DMS153 treated with DMSO at 0.1 percent for 48 hours (cell line): ENCODE measurements at regions not wholly inside any gene's neighbourhood (a gene's known extent, or its start where the extent isn't known, plus 50 kb on each side); places are given as distances from the start of the nearest gene placed in this dataset.
"Not testable (repeated sequence)": the region's sequence is repeated elsewhere in the genome, so short reads cannot be mapped to it uniquely, and the experiment has no call there.

Experiments used
- DNase-seq: peaks from one replicate; lab custom pipeline; 2025; ENCODE audit not compliant: unreplicated experiment; lab: John Stamatoyannopoulos, UW

DNA sequence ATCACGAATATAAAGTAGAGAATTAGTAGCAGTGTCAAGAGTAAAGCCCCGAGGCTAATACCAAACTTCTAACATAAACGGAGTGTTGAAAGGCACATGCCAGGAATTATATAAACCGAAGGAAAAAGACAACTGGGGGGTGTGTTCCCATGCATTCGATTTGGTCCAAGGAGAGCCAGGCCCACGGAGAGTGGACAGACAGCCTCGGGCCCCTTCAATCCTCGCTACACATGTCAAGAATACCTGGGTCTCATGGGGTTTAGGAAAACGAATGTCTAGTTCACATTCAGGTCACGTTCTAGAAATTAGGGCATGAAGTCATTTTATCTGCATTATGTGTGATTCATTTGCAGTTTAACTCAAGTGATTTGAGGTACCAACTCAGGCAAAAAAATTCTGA, 343.7 kb downstream of the BCL2L11 start:
- DNase-seq, result not testable (repeated sequence)

DNA sequence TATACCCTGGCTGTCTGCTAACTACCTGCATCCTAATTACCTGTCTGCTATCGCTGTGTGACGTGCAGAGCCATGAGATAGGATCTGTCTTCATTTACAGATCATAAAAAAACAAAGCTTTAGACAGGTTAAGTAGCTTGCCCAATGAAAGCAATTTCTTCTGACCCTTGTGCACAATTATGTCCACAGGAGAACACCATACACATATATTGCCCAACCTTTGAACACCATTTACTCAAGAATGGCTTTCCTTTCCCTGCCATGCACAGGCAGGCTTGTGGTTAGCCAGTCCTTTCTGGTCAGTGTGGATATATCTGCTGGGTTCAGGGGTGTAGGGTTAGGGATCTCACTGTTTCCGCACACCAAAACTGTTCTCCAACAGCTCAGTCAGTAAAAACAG, 344.8 kb downstream of the BCL2L11 start:
- DNase-seq, result not testable (repeated sequence)

DNA sequence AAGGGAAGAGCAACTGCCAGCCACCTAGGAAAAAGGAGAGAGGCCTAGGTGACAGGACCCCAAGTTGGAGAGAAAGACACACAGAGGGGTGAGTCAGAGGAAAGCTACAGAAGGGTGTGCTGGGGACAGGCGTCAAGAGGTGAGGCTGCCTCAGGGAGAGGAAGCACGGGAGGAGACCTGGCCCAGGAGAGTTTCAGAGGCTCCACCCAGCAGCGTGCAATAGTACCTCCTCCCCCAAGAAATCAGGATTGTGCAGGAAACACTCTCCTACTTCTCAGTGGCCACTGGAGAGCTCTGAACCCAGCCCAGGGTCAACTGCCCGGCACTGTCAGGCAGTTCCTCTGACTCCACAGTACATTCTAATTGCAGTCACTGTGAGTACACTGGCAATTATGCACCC, 346.0 kb downstream of the BCL2L11 start:
- not testable (repeated sequence) for DNase-seq

DNA sequence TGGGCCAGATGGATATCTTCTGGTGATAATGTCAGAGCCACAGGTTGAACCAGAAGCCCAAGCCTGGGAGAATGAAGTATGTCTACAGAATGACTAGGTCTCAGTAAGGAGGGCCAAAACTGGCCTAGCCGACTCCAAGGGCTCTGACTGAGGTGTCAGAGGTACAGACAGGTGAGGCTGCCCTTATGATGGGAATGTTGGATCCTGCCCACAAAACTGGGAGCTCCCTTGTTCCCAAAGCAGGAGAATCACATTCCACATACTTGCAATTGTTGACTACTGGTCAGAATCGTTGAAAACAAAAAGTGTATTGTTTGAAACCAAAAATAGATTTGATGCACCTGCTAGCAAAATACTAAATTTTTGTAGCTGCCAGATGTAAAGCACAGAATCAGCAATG, 350.2 kb downstream of the BCL2L11 start:
- not testable (repeated sequence) for DNase-seq

DNA sequence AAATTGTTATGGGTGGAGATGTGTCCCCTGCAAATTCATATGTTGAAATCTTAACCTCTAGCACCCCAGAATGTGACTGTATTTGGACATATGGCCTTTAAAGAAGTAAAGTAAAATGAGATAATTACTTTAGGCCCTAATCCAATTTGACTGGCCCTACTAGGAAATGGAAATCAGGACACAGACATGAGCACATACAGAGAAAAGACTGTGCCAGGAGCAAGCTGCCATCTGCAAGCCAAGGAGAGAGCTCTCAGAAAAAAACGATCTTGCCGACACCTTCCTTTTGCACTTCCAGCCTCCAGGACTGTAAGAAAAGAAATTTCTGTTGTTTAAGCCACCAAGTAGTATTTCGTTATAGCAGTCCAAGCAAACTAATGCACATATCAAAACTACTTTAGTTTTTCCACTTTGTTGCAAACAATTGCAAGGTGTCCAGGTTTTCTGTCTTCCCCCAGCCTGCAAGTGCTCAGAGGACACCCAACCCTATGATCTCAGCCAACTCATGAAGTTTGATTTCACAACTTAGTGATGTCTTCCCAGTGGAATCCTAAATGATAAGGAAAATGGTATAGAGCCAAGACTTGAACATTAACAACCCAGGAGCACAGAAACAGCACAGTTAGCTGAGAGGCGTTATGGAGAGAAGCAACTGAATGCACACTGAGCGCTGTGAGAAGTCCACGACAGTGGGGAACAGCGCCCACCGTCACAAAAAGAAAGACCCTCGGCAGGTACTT, 351.2 kb downstream of the BCL2L11 start:
- DNase-seq, result not testable (repeated sequence)

DNA sequence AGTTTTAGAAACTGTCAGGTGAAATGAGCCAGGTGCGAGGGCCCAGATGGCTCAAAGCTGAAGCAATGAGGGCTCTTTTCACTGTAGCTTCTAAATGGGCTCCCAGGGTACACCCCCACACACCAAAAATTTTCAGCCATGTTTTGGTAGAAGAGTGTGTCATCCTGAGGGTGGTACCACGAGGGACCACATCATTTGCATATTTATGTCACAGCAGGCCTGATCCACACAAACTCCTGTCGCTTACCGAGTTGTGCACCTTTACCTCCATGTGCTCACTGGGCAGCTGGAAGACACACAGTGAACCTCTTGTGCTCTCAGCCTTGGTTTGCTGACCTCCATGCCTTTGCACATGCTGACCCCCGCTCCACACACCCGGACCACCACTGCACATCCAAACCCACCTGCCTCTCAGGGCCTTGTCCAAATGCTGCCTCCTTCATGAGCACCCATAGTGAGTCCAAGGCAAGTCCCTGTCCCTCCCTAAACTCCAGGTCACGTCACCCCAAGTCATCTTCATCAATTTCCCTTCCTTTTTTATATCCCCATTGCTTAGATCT, 352.2 kb downstream of the BCL2L11 start:
- not testable (repeated sequence) for DNase-seq

DNA sequence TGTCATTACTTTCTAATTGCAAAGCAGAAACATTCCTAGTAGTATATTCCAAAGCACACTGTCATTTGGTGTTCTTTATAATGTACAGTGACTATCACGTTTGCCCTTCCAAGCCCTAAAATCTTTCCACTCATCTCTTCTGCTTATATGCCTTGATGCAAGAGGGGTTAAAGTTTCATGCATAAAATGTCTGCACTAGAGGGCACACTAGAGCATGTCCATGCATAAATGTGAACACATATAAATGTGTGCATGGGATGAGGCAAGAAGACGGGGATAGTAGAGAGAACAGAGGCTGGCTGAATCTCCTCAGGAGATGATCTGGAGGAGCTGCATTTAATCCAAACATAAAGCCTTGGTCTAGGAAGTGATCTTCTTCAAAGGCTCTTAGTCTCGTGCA, 352.8 kb downstream of the BCL2L11 start:
- DNase-seq, result not testable (repeated sequence)

DNA sequence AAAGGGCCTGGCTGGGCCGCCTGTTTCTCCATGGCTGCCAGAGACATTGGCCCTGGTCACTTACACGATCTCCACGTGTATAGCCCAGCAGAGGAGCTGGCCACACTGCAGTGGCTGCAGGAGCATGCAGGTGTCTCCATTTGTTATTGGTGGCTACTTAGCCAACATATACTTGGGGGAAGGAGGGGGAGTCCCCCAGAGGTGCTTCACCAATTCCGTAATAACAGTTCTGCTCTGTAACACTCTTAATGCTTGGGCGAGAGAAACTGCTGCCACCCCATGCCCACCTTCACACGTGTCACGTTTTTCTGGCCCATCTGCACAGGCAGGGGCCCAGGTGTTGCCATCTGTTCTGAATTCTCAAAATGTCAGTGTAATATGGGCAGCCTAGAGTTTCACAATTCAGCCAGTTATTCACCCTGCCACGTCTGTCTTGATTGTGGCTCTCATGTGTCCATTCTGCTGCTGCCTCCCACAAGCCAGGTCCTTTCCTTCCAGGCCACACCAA, 353.5 kb downstream of the BCL2L11 start:
- not testable (repeated sequence) for DNase-seq

DNA sequence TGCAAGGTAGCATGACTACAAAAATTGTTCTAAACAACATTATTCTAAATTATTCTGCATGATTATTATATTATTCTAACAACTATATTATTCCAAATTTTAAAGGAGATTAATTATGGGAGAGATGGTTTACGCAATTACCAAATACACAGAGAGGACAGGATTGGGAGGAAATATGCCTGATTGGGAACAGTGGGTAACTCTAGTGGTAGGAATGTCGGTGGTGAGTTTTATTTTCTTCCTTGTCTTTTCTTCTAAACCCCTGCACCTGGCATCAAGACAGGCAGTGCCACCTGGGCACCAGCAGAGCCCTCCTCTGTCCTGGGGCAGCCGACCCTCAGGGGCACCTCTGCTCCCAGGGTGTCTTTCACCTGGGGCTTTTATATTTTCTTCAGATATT, 357.6 kb downstream of the BCL2L11 start:
- DNase-seq, result not testable (repeated sequence)

DNA sequence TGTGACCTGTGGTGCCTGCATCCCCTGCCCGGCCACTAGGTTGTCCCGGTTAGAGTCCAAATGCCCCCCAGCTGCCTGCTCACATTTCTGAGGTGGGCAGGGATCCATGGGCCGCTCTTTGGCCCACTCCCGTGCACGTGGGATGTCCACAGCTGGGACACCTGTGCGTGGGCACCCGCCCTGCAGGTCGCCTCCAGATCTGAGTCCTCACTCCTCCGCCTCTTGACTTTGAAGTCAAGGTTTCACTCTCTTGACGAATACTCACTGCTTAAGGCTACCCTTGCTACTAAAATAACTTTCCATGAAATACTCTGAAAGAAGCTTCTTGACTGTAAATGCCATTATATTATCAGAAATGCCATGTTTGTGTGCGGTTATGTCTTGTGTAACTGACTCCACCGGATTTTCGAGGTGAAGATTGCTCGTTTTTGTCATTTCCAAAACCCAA, 358.2 kb downstream of the BCL2L11 start:
- DNase-seq, result not testable (repeated sequence)

DNA sequence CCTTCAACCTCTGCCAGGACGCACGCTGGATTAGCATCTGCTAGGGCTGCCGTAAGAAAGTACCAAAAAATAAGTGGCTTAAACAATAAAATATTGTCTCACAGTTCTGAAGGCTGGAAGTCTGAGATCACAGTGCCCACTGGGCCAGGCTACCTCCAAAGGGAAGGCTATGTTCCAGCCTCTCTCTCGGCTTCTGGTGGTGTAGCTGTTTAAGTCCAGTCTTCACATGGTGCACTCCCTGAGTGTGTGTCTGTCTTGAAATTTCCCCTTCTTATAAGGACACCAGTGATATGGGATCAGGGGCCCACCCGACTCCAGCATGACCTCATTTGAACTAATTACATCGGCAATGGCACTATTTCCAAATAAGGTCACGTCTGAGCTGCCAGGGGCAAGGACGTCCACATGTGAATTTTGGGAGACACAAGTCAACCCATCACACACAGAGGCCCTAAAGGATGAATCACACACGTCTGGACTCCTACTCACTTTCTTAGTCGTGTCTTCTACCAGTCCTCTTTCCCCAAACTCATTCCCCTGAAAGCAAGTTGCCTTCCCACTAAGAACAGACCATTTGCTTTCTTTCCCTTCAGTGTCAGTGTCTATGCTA, 359.4 kb downstream of the BCL2L11 start:
- DNase-seq, result not testable (repeated sequence)

DNA sequence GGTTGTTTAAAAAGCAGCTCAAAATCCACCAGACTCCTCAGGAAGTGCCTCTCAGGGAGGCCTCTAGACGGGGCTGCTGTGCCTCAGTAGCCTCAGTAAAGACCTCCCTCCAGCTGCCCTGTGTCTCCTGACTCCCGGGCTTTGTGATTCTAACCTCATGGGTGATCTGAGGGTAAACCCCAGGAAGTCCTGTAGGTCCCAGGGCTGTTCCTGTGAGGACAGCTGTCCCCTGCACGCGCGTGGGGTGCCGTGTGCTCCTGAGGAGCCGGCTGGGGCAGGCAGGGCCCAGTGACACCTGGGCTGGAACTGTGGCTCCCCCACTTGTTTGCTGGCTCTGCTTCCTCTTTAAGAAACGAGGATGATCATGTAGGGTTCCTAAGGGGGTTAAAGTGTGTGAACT, 359.9 kb downstream of the BCL2L11 start:
- not testable (repeated sequence) for DNase-seq

DNA sequence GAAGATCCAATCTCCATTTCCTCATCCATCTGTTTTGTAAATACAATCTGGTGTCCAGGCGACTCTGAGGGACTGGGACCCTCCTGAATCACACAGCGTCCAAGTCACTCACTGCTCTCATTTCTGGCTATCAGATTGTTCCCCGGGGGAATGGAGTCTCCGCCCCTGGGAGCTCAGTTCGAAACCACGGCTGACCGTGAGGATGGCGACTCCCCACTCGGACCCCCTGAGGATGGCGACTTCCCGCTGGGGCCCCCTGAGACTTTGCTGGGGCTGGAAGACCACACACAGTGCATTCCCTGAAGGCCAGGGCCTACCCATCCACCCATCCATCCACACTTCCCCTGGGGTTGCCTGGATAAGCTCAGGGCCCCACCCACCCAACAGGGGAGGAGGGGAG, 360.5 kb downstream of the BCL2L11 start:
- not testable (repeated sequence) for DNase-seq

DNA sequence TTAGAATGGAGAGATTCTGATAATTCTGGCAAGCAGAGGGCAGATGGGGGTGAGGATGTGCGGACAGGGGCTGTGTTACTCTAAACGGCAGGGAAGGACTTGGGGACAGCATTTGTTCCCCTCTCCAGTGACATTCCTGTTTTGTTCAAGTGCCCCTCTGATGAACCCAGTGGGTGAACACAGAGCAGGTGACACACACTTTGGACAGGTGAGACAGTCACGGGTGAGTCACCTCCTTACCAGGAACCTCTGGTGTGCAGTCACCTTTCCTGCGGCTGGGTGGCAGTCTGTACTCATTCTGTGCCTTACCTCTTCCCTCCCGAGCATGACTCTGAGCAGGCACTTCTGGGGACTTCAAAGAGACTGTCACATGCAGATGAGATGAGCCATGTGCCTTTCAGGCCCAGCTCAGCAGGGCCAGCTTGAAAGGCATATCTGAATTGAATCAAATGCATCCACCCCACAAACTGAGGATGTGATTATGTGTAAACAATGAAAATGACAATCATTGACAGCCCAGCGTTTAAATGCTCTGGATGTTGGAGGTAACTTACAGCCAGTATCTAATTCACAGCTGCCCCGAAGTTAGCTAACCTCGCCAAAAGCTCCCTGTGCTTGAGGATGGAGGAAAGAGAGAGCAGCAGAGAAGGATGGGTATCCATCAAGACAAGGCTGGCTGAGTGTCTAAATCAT, 362.4 kb downstream of the BCL2L11 start:
- DNase-seq, result not testable (repeated sequence)

DNA sequence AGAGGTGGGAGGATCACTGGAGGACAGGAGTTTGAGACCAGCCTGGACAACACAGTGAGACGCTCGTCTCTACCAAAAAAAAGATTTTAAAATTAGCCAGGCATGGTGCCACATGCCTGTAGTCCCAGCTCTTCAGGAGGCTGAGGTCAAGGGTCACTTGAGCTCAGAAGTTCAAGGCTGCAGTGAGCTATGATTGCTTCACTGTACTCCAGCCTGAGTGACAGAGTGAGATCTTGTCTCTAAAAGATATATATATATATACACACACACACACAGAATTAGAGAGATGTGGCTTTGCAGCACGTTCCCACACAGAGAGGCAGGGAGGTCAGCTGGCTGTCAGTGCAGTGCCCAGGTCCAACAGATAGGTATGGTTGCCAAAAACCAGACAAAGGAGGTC, 363.4 kb downstream of the BCL2L11 start:
- DNase-seq, result not testable (repeated sequence)

DNA sequence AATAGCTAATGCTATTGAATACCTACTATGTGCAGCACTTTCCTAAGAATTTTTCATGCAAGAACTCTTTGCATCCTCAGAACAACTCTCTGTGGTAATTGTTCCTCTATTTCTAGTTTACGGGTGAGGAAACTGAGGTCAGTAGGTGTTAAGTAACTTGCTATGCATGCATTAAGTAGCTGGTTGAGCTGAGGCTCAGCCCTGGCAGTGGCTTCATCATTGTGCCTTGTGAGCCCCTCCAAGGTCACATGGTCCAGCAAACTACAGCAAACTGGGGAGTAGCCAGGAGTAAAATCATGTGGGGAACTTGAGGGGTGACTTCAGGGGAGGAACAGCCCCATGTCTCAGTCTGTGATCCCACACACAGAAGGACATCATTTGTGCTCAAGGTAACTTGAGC, 365.2 kb downstream of the BCL2L11 start:
- not testable (repeated sequence) for DNase-seq

DNA sequence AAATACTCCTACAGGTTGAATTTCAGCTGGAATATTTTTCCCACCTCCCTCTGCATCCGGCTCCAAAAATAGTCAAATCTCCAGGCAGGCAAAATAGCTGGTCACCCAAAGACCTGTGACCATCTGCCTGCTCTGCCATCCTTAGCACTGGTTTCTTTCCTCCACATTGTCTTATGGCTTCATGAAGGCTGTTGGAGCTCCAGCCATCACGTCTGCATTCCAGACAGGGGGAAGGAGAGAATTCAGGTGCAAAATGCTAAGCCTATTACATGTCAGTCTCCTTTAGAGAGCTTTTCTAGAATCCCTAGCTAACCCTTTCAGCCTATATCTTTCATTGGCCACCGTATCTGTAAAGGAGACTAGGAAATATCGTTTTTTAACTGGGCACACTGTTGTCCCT, 367.7 kb downstream of the BCL2L11 start:
- not testable (repeated sequence) for DNase-seq

DNA sequence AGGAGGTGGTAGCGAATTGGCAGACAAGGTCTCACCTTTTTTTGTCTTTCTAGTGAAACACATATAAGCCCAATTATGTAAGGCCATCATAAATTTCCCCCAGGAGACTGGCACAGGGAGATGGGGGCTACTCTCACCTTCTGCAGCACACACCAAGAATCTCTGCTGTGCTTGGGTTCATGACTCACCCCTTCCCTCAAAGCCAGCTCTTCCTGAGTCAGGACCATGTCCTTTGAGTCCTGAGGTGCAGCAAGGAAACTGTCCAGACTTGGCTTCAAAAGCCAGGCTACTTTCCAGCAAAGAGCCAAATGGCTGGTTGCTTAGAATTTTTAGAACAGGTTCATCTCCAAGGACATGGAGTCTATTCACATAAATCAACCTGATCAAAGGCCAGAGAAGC, 368.7 kb downstream of the BCL2L11 start:
- DNase-seq, result not testable (repeated sequence)

DNA sequence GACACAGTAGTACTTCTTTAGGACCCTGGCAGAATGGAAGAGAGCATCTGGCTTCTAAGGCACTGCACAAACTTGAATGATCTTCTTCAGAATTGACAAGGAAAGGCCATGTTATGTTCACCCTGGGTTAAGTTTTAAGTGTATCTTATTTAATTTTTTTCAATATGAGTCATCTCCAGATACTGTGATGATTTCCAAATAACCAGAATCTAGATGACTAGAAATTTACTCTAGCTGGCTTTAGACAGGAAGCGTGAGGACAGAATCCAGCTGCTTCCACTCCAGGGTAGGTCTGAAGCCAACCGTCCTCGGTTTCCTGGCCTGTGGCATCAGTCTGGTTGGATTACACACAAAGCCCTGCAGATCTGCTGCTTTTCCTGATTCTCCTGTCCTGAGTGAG, 370.5 kb downstream of the BCL2L11 start:
- DNase-seq, result not testable (repeated sequence)

DNA sequence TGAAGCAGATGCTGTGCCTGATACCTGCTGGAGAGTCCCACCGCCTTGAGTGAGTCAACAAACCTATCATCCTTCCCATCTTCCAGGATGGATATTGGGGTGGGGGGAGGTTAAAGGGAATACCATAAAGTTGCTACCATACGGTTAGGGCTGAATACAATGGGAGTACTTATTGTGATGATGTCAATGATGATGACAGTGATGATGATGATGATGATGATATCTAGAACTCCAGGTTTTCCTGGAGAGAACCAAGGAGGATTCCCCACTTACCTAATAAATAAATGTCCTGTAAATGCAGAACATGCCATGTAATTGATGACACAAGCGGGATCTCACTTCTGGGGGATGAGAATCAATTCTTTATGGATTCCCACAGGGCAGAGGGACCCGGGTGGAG, 370.9 kb downstream of the BCL2L11 start:
- DNase-seq, result not testable (repeated sequence)

DNA sequence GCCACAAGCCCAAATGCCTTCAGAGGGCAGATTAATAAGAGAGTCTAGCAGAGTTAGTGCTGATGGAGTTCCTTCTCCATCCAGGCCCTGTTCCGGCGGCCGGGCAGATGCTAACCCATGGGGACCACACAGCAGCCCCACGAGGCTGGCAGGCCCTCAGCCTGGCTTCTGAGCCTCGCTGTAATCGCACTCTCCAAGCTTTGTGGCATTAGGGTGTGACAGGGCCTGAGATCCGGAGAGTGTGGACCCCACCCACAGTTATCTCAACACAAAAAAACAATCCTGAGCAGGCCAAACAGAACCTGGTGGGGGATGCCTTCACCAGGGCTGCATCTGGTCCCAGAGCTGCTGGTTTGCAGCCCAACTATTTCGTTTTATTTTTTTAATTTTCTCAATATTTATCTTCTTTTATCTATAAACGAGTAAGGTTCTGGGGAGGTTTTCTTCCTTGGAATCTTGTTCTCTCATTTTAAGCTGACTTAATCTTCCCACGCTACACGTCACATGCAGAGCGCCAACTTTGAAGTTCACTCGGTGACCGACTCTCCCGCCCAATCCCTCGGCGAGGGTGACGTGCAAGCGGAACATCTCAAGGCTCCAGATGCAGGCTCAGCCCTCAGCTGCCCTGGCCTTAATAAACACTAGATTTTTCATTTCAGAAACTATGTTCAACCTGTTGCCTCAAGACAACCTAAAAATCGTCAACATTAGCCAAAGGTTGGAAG, 372.4 kb downstream of the BCL2L11 start:
- DNase-seq, result not testable (repeated sequence)
